Effector memory CD8-positive, alpha-beta T cell (primary cell): ENCODE measurements at regions not wholly inside any gene's neighbourhood (a gene's known extent, or its start where the extent isn't known, plus 50 kb on each side); places are given as distances from the start of the nearest gene placed in this dataset.

ENCODE experiments used
- ATAC-seq: fragments of 150-1000 bp; cut with Tn5 transposase; replicated peaks from 2 replicates; pipeline ENCODE4 v1.10.0; 2021; ENCODE audit warnings: mild to moderate bottlenecking, moderate library complexity
- DNase-seq, 3 experiments: peaks; one replicate each; pipeline ENCODE4 v3.0.0; 2021
- H3K27ac Mint-ChIP-seq, 2 donors: one replicate each; pipeline ENCODE4 v1.8.0; 2022; ENCODE audit warnings: mild to moderate bottlenecking in 2 of 2, mixed read lengths in 2 of 2, moderate library complexity in 2 of 2
- H3K27me3 Mint-ChIP-seq, 2 donors: one replicate each; pipeline ENCODE4 v1.8.0; 2022; ENCODE audit warnings: mixed read lengths in 2 of 2
- H3K36me3 Mint-ChIP-seq: one replicate; pipeline ENCODE4 v1.8.0; 2022; ENCODE audit warnings: mild to moderate bottlenecking, moderate library complexity, mixed read lengths; ENCODE audit not compliant: insufficient read depth
- H3K4me1 Mint-ChIP-seq, 2 donors: one replicate each; pipeline ENCODE4 v1.8.0; 2022; ENCODE audit warnings: low read depth in 2 of 2, mixed read lengths in 2 of 2
- H3K4me3 Mint-ChIP-seq, 2 donors: one replicate each; pipeline ENCODE4 v1.8.0; 2022; ENCODE audit warnings: mild to moderate bottlenecking in 2 of 2, mixed read lengths in 2 of 2, moderate library complexity in 2 of 2
- H3K9me3 Mint-ChIP-seq, 2 donors: one replicate each; pipeline ENCODE4 v1.8.0; 2022; ENCODE audit warnings: mixed read lengths in 2 of 2

DNA sequence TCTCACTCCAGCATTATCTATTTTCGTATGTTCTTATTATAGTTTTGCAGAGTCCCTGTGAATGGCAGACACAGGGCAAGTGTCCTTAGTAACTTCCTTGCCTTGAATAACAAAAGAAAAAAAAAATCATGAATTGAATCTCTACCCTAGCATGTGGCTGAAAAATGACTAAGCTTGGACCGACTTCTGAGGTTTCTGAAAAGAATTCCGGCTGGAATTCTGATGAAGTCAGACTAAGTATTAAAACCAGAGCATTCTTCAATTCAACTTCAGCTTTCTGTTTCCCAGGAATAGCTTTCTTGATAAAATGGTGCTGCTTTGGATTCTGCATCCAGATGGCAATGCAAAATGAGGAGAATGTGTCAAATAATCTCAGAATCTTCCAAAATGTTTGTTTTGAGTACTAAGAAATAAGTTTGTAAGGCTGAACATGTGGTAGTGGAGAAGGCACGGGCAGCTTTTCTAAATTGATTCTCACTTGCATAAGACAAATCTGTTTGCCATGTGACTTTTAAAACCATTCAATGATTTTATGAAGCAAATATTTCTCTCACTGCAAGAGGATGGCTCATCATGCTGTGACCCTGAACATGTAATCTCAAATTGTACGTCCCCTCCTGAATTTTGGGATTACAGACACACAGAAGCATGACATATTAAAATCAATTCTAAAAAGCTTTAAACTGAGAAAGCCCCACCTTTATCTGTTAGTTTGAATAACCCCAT, 1462.8 kb upstream of the LRRTM1 start:
- Mint-ChIP-seq H3K4me3 (no peak overlapping the region), H3K36me3 (no peaks in the 10 kb centered on the region)
- no peak for DNase-seq

DNA sequence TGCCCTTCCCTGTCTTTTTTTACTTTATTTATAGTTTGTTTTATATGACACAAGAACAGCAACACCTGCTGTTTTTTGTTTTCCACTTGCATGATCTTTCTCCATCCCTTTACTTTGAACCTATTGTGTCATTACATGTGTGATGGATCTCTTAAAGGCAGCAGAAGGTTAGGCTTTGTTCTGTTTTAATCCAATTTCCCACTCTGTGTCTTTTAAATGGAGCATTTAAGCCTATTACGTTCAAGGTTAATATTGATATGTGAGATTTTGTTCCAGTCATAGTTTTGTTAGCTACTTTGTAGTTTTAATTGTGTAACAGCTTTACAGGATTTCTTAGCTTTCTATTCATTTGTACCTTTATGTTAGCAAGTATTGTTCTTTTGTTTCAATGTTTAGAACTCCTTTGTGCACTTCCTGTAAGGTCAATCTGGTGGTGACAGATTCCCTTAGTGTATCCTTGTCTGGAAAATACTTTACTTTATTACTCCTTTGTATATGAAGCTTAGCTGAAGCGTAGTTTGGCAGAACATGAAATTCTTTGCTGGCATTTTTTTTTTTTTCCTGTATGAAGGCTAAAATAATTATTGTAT, 1443.0 kb upstream of the LRRTM1 start:
- Mint-ChIP-seq H3K36me3 (no peaks in the 10 kb centered on the region), H3K27ac (no peak overlapping the region), H3K9me3 (peaks cover 7 to 23% of the 10 kb centered on the region in 2 donors), H3K27me3 (no peaks in the 10 kb centered on the region), H3K4me3 (no peak overlapping the region), H3K4me1 (no peaks in the 10 kb centered on the region)
- ATAC-seq (no peak), DNase-seq (no peak)

More for the DNA sequence above, 1462.8 kb upstream of the LRRTM1 start:
- no peak for ATAC-seq
- Mint-ChIP-seq H3K9me3 (peaks cover 11 to 40% of the 10 kb centered on the region in 2 donors), H3K27me3 (no peaks in the 10 kb centered on the region), H3K27ac (no peak overlapping the region), H3K4me1 (no peaks in the 10 kb centered on the region)

DNA sequence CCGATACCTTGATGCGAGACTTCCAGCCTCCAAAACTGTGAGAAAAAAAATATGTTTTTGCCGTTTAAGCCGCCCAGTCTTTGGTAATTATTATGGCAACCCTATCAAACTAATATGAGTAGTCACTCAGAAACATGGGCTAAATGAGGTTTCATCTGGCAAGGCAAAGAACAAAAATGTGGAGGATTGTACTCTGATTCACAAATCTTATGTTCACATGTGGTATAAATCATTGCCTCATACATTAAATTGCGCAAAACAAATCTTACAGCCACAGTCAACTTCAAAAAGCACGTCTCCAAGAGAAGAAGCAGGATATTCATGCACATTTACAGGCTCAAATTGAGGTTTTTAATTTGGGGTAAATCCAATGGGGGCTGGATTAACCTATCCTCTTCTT, 1435.4 kb upstream of the LRRTM1 start:
- ATAC-seq (no peak), DNase-seq (no peak)
- H3K27ac Mint-ChIP-seq: no peak overlapping the region
- H3K27me3 Mint-ChIP-seq: no peaks in the 10 kb centered on the region
- H3K9me3 Mint-ChIP-seq: peaks cover 2 to 11% of the 10 kb centered on the region in 2 donors
- no peak overlapping the region for H3K4me3 Mint-ChIP-seq
- no peaks in the 10 kb centered on the region for H3K36me3 Mint-ChIP-seq
- no peaks in the 10 kb centered on the region for H3K4me1 Mint-ChIP-seq

DNA sequence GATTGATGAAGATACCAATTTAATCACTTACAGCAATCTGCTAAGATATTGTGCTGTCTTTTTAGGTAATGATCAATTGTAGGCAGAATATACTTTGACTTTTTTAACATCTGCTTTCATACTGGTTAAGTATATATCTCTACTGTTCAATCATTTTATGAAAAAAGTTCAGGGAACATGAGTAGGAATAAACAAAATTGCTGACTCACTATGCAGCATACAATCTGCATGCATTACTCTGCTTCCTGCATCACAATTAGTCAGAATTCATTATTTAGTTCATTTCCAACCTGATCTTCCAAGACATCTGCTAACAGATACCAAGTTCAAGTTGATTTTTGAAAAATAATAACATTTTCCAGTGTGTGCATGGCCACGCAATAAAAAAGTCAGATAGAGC, 1430.4 kb upstream of the LRRTM1 start:
- H3K27ac Mint-ChIP-seq: no peak overlapping the region
- ATAC-seq: no peak
- no peaks in the 10 kb centered on the region for H3K4me1 Mint-ChIP-seq
- no peaks in the 10 kb centered on the region for H3K27me3 Mint-ChIP-seq
- no peak for DNase-seq
- no peaks in the 10 kb centered on the region for H3K36me3 Mint-ChIP-seq
- peaks cover 7 to 10% of the 10 kb centered on the region in 2 donors for H3K9me3 Mint-ChIP-seq
- H3K4me3 Mint-ChIP-seq: no peak overlapping the region

DNA sequence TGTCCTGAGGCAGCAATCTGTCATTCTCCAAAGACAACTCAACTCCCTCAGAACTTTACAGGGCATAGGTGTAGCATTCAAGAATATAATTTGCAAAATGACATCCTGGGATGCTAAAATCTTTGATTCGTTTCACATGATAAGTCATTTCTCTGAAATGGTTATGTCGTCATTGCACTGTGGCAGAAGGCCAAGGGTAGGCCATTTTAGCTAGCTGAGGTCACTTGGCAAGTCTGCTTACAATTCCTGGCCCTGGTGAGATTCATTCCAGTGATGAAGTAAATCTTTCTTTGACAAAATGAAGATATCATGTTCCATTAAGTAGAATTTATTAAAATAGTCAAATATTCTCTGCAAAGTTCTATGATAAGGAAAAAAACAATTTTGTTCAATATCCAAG, 1410.3 kb upstream of the LRRTM1 start:
- Mint-ChIP-seq H3K27me3 (no peaks in the 10 kb centered on the region), H3K36me3 (no peaks in the 10 kb centered on the region), H3K9me3 (peaks cover 16 to 18% of the 10 kb centered on the region in 2 donors), H3K4me3 (no peak overlapping the region), H3K27ac (no peak overlapping the region), H3K4me1 (no peaks in the 10 kb centered on the region)
- ATAC-seq (no peak), DNase-seq (no peak)

DNA sequence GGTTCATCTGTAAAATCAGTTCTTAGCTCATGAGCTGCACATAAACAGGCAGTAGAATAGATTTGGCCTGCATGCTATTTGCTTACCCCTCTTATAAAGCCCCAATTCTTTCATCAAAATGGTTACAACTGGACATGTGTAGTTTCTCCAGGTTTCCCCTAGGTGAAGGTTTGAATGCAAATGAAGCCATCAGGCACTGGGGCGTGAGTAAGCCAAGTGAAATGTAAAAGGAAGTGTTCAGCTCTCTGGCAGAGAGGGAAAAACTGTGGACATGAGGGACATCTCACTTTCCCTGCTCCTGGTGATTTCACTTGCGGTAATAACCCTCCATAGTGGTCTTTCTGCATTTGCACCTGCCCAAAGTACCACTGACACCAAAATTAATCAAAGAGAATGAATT, 1402.3 kb upstream of the LRRTM1 start:
- Mint-ChIP-seq H3K9me3 (peaks cover 11% of the 10 kb centered on the region in 2 donors), H3K27me3 (no peaks in the 10 kb centered on the region), H3K4me1 (no peaks in the 10 kb centered on the region), H3K27ac (no peak overlapping the region), H3K36me3 (no peaks in the 10 kb centered on the region), H3K4me3 (no peak overlapping the region)
- DNase-seq: no peak
- no peak for ATAC-seq

DNA sequence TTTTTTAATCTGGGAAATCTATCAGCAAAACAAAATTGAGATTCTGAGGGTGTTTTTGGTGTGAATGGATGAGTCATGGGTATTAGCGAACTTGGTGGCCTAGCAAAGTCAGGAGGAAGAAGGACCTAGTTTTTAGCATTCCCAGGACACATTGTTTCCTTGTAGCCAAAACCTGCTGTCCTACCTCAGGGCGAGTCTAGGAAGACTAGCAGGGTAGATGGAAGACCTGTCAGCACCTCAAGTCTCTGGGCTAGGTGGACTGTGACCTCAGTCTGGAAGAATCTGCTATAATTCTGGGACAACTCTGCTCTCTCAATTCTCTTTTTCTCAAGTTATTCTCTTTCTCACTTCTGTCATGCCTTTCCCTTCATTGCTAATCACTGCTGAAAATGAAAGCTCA, 1399.3 kb upstream of the LRRTM1 start:
- no peak overlapping the region for H3K27ac Mint-ChIP-seq
- ATAC-seq (no peak), DNase-seq (no peak)
- no peaks in the 10 kb centered on the region for H3K4me1 Mint-ChIP-seq
- peaks cover 8 to 11% of the 10 kb centered on the region in 2 donors for H3K9me3 Mint-ChIP-seq
- no peaks in the 10 kb centered on the region for H3K27me3 Mint-ChIP-seq
- no peaks in the 10 kb centered on the region for H3K36me3 Mint-ChIP-seq
- H3K4me3 Mint-ChIP-seq: no peak overlapping the region

DNA sequence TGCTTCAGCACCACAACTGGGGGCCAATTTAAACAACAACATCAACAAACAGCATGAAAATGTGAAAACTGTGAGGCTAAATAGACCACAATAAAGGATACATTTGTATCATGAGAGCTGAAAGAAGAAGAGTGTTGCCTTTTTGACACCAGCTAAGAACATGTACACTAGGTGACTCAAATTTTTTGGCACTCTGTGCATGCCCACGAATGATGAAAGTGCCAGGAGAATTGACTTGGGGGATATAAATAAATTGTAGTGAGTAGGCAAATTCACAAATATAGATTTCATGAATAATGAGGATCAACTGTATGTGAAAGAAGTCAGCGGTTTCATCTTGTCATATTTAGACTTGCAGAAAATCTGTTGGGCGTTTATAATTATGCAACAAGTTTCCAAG, 1388.0 kb upstream of the LRRTM1 start:
- Mint-ChIP-seq H3K4me3 (no peak overlapping the region), H3K27me3 (no peaks in the 10 kb centered on the region), H3K4me1 (no peaks in the 10 kb centered on the region), H3K9me3 (peaks cover 13 to 24% of the 10 kb centered on the region in 2 donors), H3K36me3 (no peaks in the 10 kb centered on the region), H3K27ac (no peak overlapping the region)
- ATAC-seq (no peak), DNase-seq (no peak)

DNA sequence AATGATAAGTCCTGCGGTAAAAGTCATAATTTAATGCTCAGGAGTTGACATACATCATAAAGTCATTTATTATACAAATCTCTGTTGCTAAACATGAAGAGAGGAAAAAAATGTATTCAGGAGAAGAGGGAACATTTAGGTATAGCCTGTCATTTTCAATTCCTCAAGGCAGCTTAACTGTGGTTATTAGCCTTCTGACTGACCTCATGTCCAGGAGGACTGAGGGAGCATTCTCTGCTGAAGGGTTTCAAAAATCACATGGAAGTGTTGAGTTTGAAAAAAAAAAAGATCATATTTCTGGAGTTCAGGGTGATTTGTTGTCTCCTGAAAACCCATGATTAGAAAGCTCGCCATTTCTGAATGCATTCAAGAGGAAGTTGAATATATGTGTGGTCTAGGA, 1371.1 kb upstream of the LRRTM1 start:
- Mint-ChIP-seq H3K27ac (no peak overlapping the region), H3K9me3 (peaks cover 0 to 4% of the 10 kb centered on the region in 2 donors), H3K36me3 (no peaks in the 10 kb centered on the region), H3K4me3 (no peak overlapping the region), H3K27me3 (no peaks in the 10 kb centered on the region), H3K4me1 (no peaks in the 10 kb centered on the region)
- DNase-seq: no peak
- ATAC-seq: no peak

DNA sequence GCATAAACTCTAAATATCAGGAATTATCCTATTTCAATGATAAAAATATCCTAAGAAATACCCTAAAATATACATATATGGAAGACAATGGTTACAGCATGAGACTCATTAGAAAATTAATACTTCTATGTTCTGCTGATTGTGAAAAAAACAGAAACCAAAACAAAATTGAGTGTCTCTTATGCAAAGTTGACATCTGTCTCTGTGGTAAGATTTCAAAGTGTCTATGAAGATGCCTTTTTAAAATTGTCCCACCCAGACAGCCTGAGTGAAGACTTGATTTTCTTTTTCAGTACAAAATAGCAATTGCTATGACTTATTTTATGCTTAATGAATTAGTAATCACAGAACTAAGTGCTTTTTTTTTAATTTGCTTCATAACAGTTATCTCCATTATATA, 1368.4 kb upstream of the LRRTM1 start:
- Mint-ChIP-seq H3K27me3 (no peaks in the 10 kb centered on the region), H3K36me3 (no peaks in the 10 kb centered on the region), H3K4me1 (no peaks in the 10 kb centered on the region), H3K4me3 (no peak overlapping the region), H3K27ac (no peak overlapping the region), H3K9me3 (peaks cover 0 to 2% of the 10 kb centered on the region in 2 donors)
- ATAC-seq (no peak), DNase-seq (no peak)

DNA sequence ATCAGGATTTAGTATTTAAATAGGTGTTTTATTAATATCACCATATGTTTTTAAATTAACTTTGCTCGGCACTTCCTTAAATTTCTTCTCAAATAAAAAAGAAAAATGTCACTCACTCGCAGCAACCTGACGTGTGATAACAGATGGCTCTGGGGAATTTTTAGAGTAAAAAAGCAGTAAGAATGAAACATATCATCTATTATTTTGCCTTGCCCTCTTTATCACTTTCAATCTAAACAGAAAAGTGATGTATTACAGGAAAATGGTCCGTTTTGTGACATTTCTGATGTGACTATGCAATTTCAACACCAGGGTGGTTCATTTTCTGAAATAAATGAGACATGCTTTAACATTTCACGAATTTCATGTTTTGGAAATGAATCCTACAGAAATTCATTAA, 1368.0 kb upstream of the LRRTM1 start:
- no peak overlapping the region for H3K4me3 Mint-ChIP-seq
- DNase-seq (no peak), ATAC-seq (no peak)
- no peaks in the 10 kb centered on the region for H3K36me3 Mint-ChIP-seq
- no peaks in the 10 kb centered on the region for H3K27me3 Mint-ChIP-seq
- H3K27ac Mint-ChIP-seq: no peak overlapping the region
- H3K9me3 Mint-ChIP-seq: peaks cover 0 to 2% of the 10 kb centered on the region in 2 donors
- no peaks in the 10 kb centered on the region for H3K4me1 Mint-ChIP-seq

DNA sequence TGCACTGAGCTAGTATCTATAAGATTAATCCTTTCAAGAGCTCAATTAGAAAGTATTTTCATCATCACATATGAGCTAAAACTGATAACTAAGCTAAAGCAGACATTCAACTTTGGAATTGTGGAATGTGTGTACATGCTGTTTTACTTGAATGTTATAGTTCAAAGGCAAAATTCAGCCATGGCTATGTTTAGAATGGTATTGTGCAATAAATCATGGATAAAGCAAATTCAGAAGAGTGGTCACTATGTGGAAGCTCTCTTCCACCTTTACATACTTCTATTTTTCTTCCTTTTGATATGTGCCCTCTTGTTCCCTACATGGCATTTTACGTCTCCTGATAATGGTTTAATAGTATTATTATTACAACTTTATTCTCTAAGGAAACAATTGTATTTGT, 1366.3 kb upstream of the LRRTM1 start:
- Mint-ChIP-seq H3K27ac (no peak overlapping the region), H3K27me3 (no peaks in the 10 kb centered on the region)
- ATAC-seq: no peak

DNA sequence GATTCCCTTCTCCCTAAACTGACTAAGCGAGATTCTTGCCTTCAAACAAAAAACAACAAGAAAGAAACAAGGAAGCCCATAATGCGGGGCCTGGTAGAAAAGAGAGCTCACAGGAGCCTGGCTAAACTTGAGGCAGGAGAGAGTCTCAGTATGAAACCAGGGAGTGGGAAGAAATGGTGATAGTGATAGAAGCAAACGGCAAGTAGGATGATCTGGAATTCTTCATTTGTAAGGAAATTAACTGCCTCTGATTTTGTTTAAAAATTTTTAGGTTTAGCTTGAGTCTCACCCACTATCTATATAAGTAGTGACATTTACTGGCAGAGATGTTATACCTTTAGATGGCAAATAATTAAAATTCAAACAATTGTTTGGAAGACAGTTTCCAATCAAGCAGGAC, 1356.5 kb upstream of the LRRTM1 start:
- Mint-ChIP-seq H3K9me3 (peaks cover 21 to 22% of the 10 kb centered on the region in 2 donors), H3K27ac (no peak overlapping the region), H3K4me1 (no peaks in the 10 kb centered on the region), H3K36me3 (no peaks in the 10 kb centered on the region), H3K4me3 (no peak overlapping the region), H3K27me3 (no peaks in the 10 kb centered on the region)
- ATAC-seq: no peak
- no peak for DNase-seq

More for the DNA sequence above, 1366.3 kb upstream of the LRRTM1 start:
- DNase-seq: no peak
- Mint-ChIP-seq H3K4me3 (no peak overlapping the region), H3K36me3 (no peaks in the 10 kb centered on the region), H3K4me1 (no peaks in the 10 kb centered on the region), H3K9me3 (peaks cover 0 to 2% of the 10 kb centered on the region in 2 donors)

DNA sequence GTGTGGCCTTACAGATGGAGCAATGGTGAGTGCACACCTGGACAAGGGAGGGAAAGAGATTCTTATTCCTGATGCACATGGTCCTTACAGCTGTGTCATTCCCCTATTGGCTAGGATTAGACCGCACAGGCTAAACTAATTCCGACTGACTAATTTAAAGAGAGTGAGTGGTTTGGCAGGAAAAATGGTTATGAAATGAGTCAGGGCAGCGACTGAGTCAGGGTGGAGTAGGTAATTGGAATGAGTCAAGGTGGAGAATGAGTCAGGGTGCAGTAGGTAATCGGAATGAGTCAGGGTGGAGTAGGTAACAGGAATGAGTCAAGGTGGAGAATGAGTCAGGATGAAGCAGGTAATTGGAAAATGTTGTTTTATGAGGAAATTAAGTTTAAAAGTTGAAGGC, 1353.7 kb upstream of the LRRTM1 start:
- Mint-ChIP-seq H3K4me1 (no peaks in the 10 kb centered on the region), H3K27ac (no peak overlapping the region), H3K36me3 (no peaks in the 10 kb centered on the region), H3K4me3 (no peak overlapping the region), H3K9me3 (peaks cover 15 to 21% of the 10 kb centered on the region in 2 donors), H3K27me3 (no peaks in the 10 kb centered on the region)
- ATAC-seq (no peak), DNase-seq (no peak)
